Brain microvascular endothelial cell (primary cell): ENCODE measurements at regions not wholly inside any gene's neighbourhood (a gene's known extent, or its start where the extent isn't known, plus 50 kb on each side); places are given as distances from the start of the nearest gene placed in this dataset.
"Not testable (repeated sequence)": the region's sequence is repeated elsewhere in the genome, so short reads cannot be mapped to it uniquely, and the experiment has no call there.

Experiments used
- DNase-seq: peaks from one replicate; pipeline ENCODE4 v3.0.0-alpha.2; 2020
- H3K27ac ChIP-seq: fragments of 250-450 bp; sonication (Bioruptor Pico); 2 replicates; pipeline ENCODE4 v1.5.1; 2020; ENCODE audit warnings: mild to moderate bottlenecking, moderate library complexity
- H3K27me3 ChIP-seq: fragments of 250-450 bp; sonication (Bioruptor Pico); replicated peaks from 2 replicates; pipeline ENCODE4 v1.5.1; 2020; ENCODE audit warnings: mild to moderate bottlenecking
- H3K36me3 ChIP-seq: fragments of 250-450 bp; sonication (Bioruptor Pico); replicated peaks from 2 replicates; pipeline ENCODE4 v1.5.1; 2020; ENCODE audit warnings: mild to moderate bottlenecking
- H3K4me3 ChIP-seq: 2 replicates; pipeline ENCODE4 v1.5.1; 2011; ENCODE audit warnings: low read depth, mild to moderate bottlenecking, control low read depth, low read length, moderate library complexity
- CTCF ChIP-seq: IDR thresholded peaks from 2 replicates; pipeline ENCODE4 v1.5.1; 2011; ENCODE audit warnings: low read depth, mild to moderate bottlenecking, moderate library complexity, low read length, control low read depth, inconsistent platforms; ENCODE audit errors: missing control alignments
- in situ Hi-C: cut with HindIII; loops from 2 replicates; pipeline ENCODE4 v1.10.0; 2017; ENCODE audit warnings: low sequenced_read_pairs, low pct_ligation_motif_present

GRCh38 chr5:116959843-116960242, 385.2 kb upstream of the SEMA6A start:
- in situ Hi-C loops = no loop called here
- TF ChIP-seq CTCF = no peak

GRCh38 chr5:116953251-116953930, 378.8 kb upstream of the SEMA6A start:
- in situ Hi-C loops = no loop called here
- Histone ChIP-seq H3K27ac (no peak overlapping the region), H3K27me3 (no peaks in the 10 kb centered on the region), H3K36me3 (no peaks in the 10 kb centered on the region), H3K4me3 (no peak overlapping the region)
- no peak for DNase-seq
- TF ChIP-seq CTCF = no peak

More at GRCh38 chr5:116959843-116960242, 385.2 kb upstream of the SEMA6A start:
- Histone ChIP-seq H3K4me3 (no peak overlapping the region), H3K36me3 (no peaks in the 10 kb centered on the region), H3K27ac (no peak overlapping the region), H3K27me3 (no peaks in the 10 kb centered on the region)
- no peak for DNase-seq

- H3K27ac ChIP-seq = no peak overlapping the region
- no peaks in the 10 kb centered on the region for H3K36me3 ChIP-seq
- H3K4me3 ChIP-seq = no peak overlapping the region
- H3K27me3 ChIP-seq = no peaks in the 10 kb centered on the region
- in situ Hi-C loops = no loop called here
- DNase-seq = no peak
- no peak for TF ChIP-seq CTCF
These were observed 376.6 kb upstream of the SEMA6A start for GRCh38 chr5:116951219-116951618.

- H3K36me3 ChIP-seq = no peaks in the 10 kb centered on the region
- peak; percentile 29 for DNase-seq
- no peak overlapping the region for H3K4me3 ChIP-seq
These were observed 373.3 kb upstream of the SEMA6A start for GRCh38 chr5:116947691-116948528.

GRCh38 chr5:116945613-116946382, 371.2 kb upstream of the SEMA6A start:
- DNase-seq, H3K27ac ChIP-seq, in situ Hi-C loops, H3K4me3 ChIP-seq, H3K36me3 ChIP-seq, H3K27me3 ChIP-seq: not testable (repeated sequence)

More at GRCh38 chr5:116947691-116948528, 373.3 kb upstream of the SEMA6A start:
- H3K27me3 ChIP-seq = no peaks in the 10 kb centered on the region
- no peak overlapping the region for H3K27ac ChIP-seq
- peak; percentile 78 for TF ChIP-seq CTCF
- in situ Hi-C loops = no loop called here

- no peak overlapping the region for H3K4me3 ChIP-seq
- TF ChIP-seq CTCF = no peak
- H3K27ac ChIP-seq = no peak overlapping the region
- DNase-seq = peak; percentile 6
- in situ Hi-C loops = no loop called here
- H3K36me3 ChIP-seq = no peaks in the 10 kb centered on the region
- no peaks in the 10 kb centered on the region for H3K27me3 ChIP-seq
These were observed 369.6 kb upstream of the SEMA6A start for GRCh38 chr5:116944183-116944582.
